Activated naive CD4-positive, alpha-beta T cell treated with anti-CD3 and anti-CD28 coated beads, Interleukin-2, amount 50 U/mL, for 24 hours (primary cell): ENCODE measurements at regions not wholly inside any gene's neighbourhood (a gene's known extent, or its start where the extent isn't known, plus 50 kb on each side); places are given as distances from the start of the nearest gene placed in this dataset.

Experiments used
- H3K27ac Mint-ChIP-seq: one replicate; pipeline ENCODE4 v1.8.0; 2021; ENCODE audit warnings: mild to moderate bottlenecking, mixed read lengths
- H3K27me3 Mint-ChIP-seq: one replicate; pipeline ENCODE4 v1.8.0; 2021; ENCODE audit warnings: mixed read lengths
- H3K36me3 Mint-ChIP-seq: one replicate; pipeline ENCODE4 v1.8.0; 2021; ENCODE audit warnings: mixed read lengths
- H3K4me1 Mint-ChIP-seq: one replicate; pipeline ENCODE4 v1.8.0; 2021; ENCODE audit warnings: mixed read lengths
- H3K4me3 Mint-ChIP-seq: one replicate; pipeline ENCODE4 v1.8.0; 2021; ENCODE audit warnings: mild to moderate bottlenecking, mixed read lengths
- H3K9me3 Mint-ChIP-seq: one replicate; pipeline ENCODE4 v1.8.0; 2021; ENCODE audit warnings: mixed read lengths

DNA sequence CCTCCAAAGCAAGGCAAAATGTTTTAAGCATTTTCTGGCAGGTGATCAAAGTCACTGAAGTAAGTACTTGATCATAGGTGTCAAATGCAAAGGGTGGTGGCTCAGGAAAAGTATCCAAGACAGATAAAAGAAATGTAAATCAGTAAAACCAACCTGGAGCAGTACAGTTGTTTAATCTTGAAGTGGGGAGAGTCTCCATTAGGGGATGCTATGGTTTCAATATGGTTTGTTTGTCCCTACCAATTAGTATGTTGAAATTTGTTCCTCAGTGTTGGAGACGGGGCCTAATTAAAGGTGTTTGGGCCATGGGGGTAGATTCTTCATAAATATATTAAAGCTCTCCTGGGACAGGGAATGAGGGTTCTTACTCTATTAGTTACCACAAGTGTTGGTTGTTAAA lies 1781.7 kb upstream of the PRR20A start:
- H3K4me3 Mint-ChIP-seq, result no peak overlapping the region
- H3K27me3 Mint-ChIP-seq, result no peaks in the 10 kb centered on the region

DNA sequence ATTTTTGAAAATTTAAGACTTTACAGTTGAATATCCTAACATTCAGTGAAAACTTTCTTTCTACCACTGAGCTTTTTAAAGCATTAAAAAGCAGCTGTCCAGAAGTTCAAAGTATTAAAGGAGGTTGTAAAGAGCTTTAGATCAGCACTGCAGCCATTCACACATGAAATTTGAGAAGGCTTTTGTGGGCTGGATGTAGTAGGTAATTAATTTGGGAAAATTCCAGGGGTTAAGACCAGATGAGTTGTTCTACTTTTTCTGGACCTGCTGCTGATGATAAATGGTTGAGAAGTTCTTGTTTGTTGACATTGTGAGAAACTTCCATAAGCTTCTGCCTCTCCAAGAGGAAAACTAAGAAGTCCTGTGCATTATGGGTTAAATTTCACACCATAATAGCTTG lies 1779.6 kb upstream of the PRR20A start:
- Mint-ChIP-seq H3K4me3 (no peak overlapping the region), H3K27me3 (no peaks in the 10 kb centered on the region), H3K36me3 (no peaks in the 10 kb centered on the region), H3K9me3 (no peaks in the 10 kb centered on the region), H3K27ac (no peak overlapping the region), H3K4me1 (no peaks in the 10 kb centered on the region)

More for the DNA sequence above, 1781.7 kb upstream of the PRR20A start:
- Mint-ChIP-seq H3K4me1 (no peaks in the 10 kb centered on the region), H3K36me3 (no peaks in the 10 kb centered on the region), H3K9me3 (no peaks in the 10 kb centered on the region), H3K27ac (no peak overlapping the region)

DNA sequence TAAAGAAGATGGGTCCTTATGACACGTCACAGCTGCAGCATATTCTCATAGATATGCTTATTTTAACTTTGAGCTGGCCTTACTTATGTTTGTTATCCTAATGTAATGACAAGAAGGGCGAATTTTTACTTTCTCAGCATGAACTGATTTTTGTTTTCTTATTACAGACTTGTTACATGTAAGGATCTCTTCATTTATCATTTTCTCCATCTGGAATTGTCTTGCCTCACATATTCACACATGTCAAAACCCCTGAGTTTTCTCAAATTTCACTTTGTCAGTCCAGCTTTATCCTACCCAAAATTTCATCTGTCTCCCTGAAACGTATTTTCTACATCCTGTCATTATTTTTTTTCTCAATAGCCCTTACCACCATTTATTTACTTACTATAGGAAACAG lies 1774.0 kb upstream of the PRR20A start:
- Mint-ChIP-seq H3K4me3 (no peak overlapping the region), H3K27me3 (no peaks in the 10 kb centered on the region), H3K4me1 (no peaks in the 10 kb centered on the region), H3K27ac (no peak overlapping the region), H3K36me3 (no peaks in the 10 kb centered on the region), H3K9me3 (no peaks in the 10 kb centered on the region)

DNA sequence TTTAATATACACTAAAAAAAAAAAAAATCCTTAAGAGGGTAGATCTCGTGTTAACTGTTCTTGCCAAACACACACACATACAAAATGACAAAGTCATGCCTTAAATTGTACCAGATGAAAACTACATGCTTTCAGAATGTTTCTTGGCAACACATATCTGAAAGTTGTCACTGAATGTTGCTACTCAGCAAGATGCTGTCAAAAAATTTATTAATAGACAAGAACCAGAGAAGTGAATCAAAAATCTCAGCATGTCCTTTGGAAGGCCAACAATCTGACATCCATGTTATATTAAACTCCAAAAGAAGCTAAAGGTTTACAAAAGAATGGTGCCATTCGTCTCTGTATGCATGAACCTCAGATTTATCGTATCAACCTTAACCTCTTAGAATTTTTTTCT lies 1746.2 kb upstream of the PRR20A start:
- Mint-ChIP-seq H3K27me3 (no peaks in the 10 kb centered on the region), H3K27ac (no peak overlapping the region), H3K4me3 (no peak overlapping the region), H3K4me1 (no peaks in the 10 kb centered on the region), H3K9me3 (peaks cover 9% of the 10 kb centered on the region), H3K36me3 (no peaks in the 10 kb centered on the region)

DNA sequence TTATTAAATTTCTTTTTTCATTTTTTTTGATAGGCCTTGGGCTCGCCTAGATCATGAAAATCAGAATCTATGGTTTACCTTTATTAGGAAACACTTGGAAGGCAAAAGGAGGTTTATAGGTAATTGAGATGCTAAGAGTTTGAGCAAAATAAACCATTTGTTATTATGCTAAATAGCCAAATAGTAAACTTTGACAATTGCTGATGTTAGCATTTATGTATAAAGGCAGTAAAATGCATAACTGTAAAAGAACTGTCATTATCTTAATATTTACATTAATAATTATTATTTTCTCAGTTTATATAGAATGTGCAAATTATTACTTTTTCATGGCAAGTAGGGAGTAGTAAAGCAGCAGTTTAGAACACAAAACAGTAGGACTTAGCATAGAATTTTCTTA lies 1737.8 kb upstream of the PRR20A start:
- no peak overlapping the region for H3K4me3 Mint-ChIP-seq
- no peak overlapping the region for H3K27ac Mint-ChIP-seq
- H3K27me3 Mint-ChIP-seq, result no peaks in the 10 kb centered on the region
- no peaks in the 10 kb centered on the region for H3K36me3 Mint-ChIP-seq
- no peaks in the 10 kb centered on the region for H3K4me1 Mint-ChIP-seq
- no peaks in the 10 kb centered on the region for H3K9me3 Mint-ChIP-seq

DNA sequence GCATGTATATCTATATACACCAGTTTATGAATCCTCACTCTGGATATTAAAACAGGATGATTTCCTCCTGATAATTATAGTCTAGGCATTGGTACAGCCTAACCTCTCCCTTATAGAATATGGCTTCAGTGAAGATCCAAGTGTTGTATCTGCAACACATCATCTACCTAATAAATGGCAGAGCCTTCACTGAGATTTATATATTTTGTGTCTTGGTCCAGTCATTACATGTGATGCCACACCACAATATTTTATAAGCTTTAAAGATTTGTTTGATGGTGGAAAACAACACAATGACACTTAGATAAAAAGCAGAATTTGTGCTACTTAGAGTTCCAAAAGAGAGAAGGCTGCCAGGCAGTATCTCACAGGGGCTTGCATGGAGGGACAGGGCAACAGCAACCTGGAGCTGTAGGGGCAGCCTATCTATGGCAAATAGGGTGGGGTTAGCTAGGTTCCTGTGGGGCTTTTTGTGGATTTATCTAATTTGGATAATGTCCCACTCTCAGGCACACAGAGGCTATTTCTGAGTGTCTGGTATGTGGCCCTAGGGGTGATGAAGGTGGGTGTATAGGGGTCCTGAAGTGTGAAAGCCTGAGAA lies 1736.7 kb upstream of the PRR20A start:
- Mint-ChIP-seq H3K9me3 (no peaks in the 10 kb centered on the region), H3K36me3 (no peaks in the 10 kb centered on the region), H3K4me3 (no peak overlapping the region), H3K4me1 (no peaks in the 10 kb centered on the region), H3K27me3 (no peaks in the 10 kb centered on the region), H3K27ac (no peak overlapping the region)

- Mint-ChIP-seq H3K4me1 (no peaks in the 10 kb centered on the region), H3K36me3 (no peaks in the 10 kb centered on the region), H3K27me3 (no peaks in the 10 kb centered on the region), H3K27ac (no peak overlapping the region), H3K9me3 (peaks cover 7% of the 10 kb centered on the region), H3K4me3 (no peak overlapping the region)
Measured at GRCh38 chr13:55410398-55411330, 1730.1 kb upstream of the PRR20A start.

- peaks cover 7% of the 10 kb centered on the region for H3K9me3 Mint-ChIP-seq
- no peaks in the 10 kb centered on the region for H3K27me3 Mint-ChIP-seq
- no peaks in the 10 kb centered on the region for H3K36me3 Mint-ChIP-seq
Measured at GRCh38 chr13:55418095-55418494, 1722.6 kb upstream of the PRR20A start.

DNA sequence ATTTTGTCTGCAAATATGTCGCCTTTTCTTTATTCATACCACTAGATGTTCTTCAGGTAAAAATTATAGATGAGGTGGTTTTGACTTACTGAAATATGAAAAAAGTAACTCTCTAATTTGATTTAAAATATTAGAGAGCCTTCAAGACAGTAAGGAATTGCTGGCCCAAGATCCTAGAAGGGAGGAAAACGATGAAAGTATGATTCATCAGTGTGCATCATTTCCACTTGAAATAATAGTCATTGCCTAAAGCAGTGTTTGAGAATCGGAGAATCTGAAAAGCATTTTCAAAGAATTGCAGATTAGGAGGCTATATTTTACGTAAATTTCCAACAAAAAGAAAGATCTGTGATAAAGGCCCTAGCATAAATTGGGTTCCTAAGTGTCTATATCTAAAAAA lies 1707.9 kb upstream of the PRR20A start:
- Mint-ChIP-seq H3K27ac (no peak overlapping the region), H3K27me3 (no peaks in the 10 kb centered on the region)

More at GRCh38 chr13:55418095-55418494, 1722.6 kb upstream of the PRR20A start:
- Mint-ChIP-seq H3K4me3 (no peak overlapping the region), H3K27ac (no peak overlapping the region), H3K4me1 (no peaks in the 10 kb centered on the region)

GRCh38 chr13:55437162-55437561 lies 1703.6 kb upstream of the PRR20A start:
- H3K9me3 Mint-ChIP-seq, result no peaks in the 10 kb centered on the region

More for the DNA sequence above, 1707.9 kb upstream of the PRR20A start:
- no peaks in the 10 kb centered on the region for H3K4me1 Mint-ChIP-seq
- no peaks in the 10 kb centered on the region for H3K36me3 Mint-ChIP-seq
- H3K4me3 Mint-ChIP-seq, result no peak overlapping the region
- no peaks in the 10 kb centered on the region for H3K9me3 Mint-ChIP-seq

DNA sequence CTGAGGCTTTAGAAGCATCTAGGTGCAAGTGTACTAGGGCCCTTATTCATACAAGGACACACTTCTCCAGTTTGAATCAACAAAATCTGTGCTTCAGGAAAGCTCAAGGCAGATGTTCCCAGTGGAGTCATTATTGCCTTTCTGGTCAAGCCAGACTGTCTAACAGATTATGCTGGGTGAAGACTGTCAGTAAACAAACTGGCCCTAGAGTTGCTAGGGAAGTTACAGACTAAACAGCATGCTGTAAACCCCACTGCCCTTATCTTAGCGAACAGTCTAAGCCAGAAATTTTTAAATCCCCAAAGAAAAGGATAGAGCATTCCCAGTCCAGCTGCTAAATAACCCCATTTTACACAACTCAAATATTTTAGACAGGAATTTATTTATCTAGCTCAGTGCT lies 1701.3 kb upstream of the PRR20A start:
- Mint-ChIP-seq H3K36me3 (no peaks in the 10 kb centered on the region), H3K4me1 (no peaks in the 10 kb centered on the region), H3K27ac (no peak overlapping the region), H3K4me3 (no peak overlapping the region), H3K9me3 (no peaks in the 10 kb centered on the region), H3K27me3 (no peaks in the 10 kb centered on the region)

More at GRCh38 chr13:55437162-55437561, 1703.6 kb upstream of the PRR20A start:
- Mint-ChIP-seq H3K4me1 (no peaks in the 10 kb centered on the region), H3K27ac (no peak overlapping the region), H3K27me3 (no peaks in the 10 kb centered on the region), H3K36me3 (no peaks in the 10 kb centered on the region), H3K4me3 (no peak overlapping the region)

- no peaks in the 10 kb centered on the region for H3K36me3 Mint-ChIP-seq
- no peaks in the 10 kb centered on the region for H3K4me1 Mint-ChIP-seq
- no peaks in the 10 kb centered on the region for H3K27me3 Mint-ChIP-seq
- H3K4me3 Mint-ChIP-seq, result no peak overlapping the region
- no peaks in the 10 kb centered on the region for H3K9me3 Mint-ChIP-seq
- H3K27ac Mint-ChIP-seq, result no peak overlapping the region
Measured at GRCh38 chr13:55440465-55441085, 1700.1 kb upstream of the PRR20A start.

GRCh38 chr13:55464222-55464621 lies 1676.5 kb upstream of the PRR20A start:
- H3K36me3 Mint-ChIP-seq, result no peaks in the 10 kb centered on the region
- H3K9me3 Mint-ChIP-seq, result no peaks in the 10 kb centered on the region
- no peaks in the 10 kb centered on the region for H3K27me3 Mint-ChIP-seq
- no peak overlapping the region for H3K4me3 Mint-ChIP-seq
- H3K4me1 Mint-ChIP-seq, result no peaks in the 10 kb centered on the region
- H3K27ac Mint-ChIP-seq, result no peak overlapping the region

DNA sequence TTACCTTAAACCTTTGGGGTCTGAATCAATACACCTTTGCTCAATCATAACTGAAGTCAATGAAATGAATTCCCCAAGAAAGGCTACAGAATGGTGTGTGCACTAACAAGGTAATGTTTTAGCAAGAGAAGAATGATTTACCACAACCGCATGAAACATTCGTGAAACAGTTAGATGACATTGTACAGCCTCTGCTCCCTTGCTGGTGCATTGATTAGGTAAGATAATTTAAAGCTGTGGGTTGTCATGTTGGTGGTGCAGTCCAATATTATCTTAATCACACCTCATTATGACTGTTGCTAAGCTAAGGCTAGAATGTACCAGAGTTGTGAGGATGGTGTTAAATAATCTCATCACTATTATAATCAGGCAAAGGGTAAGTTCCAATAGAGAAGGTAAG lies 1673.2 kb upstream of the PRR20A start:
- peaks cover 7% of the 10 kb centered on the region for H3K9me3 Mint-ChIP-seq
- no peaks in the 10 kb centered on the region for H3K36me3 Mint-ChIP-seq
- H3K27ac Mint-ChIP-seq, result no peak overlapping the region
- H3K27me3 Mint-ChIP-seq, result no peaks in the 10 kb centered on the region
- H3K4me1 Mint-ChIP-seq, result no peaks in the 10 kb centered on the region
- no peak overlapping the region for H3K4me3 Mint-ChIP-seq

DNA sequence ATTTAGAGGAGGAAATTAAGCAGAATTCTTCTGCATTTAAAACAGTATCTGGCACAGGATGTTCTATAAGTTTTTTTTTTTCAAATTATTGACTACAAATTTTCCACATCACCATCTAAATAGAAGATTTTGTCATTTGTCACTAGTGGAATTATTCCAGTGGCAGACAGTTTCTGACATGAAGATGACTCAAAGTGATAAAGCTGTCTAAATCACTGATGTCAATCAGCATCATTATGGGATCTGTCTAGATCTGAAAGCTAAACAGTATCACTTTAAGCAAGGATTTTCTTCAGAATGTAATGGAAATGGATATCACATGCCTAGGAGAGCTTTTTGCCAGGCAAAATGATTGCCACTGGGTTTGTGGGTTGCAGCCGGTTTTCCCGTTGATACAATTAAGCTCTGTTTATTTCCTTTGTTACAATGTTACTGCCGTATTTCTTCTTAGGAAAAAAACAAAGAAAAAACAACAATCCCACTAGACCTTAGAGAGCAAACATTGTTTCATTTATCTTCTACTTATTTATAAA lies 1657.0 kb upstream of the PRR20A start:
- H3K27me3 Mint-ChIP-seq, result no peaks in the 10 kb centered on the region
- no peaks in the 10 kb centered on the region for H3K4me1 Mint-ChIP-seq
- H3K4me3 Mint-ChIP-seq, result no peak overlapping the region

DNA sequence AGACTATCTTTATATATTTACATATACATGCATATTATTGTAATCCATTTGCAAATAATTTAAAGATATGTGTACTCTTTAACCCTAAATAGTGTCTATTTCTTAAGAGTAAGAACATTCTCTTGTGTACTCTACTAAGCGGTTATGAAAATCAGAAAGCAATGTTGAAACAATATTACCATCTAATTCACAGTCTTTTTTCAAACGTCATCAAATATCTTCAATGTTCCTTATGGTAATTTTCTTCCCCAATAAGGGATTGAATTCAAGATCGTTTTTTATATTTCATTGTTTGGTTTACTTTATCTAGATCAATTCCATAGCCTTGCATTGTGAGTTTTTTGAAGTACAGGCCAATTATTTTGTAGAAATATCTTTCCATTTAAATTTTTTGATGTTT lies 1647.4 kb upstream of the PRR20A start:
- Mint-ChIP-seq H3K27me3 (no peaks in the 10 kb centered on the region), H3K36me3 (no peaks in the 10 kb centered on the region), H3K4me1 (no peaks in the 10 kb centered on the region), H3K27ac (no peak overlapping the region), H3K9me3 (peaks cover 5% of the 10 kb centered on the region), H3K4me3 (no peak overlapping the region)

More for the DNA sequence above, 1657.0 kb upstream of the PRR20A start:
- Mint-ChIP-seq H3K27ac (no peak overlapping the region), H3K9me3 (peaks cover 15% of the 10 kb centered on the region), H3K36me3 (no peaks in the 10 kb centered on the region)
